Heart right ventricle (tissue), 16 donors: ENCODE measurements at regions not wholly inside any gene's neighbourhood (a gene's known extent, or its start where the extent isn't known, plus 50 kb on each side); places are given as distances from the start of the nearest gene placed in this dataset.

Experiments used
- ATAC-seq, 8 donors: fragments of 200-7000 bp; cut with Tn5 transposase; one replicate each; pipeline ENCODE4 v1.9.1; 2020; ENCODE audit warnings: mild to moderate bottlenecking in 8 of 8, moderate library complexity in 8 of 8, moderate number of reproducible peaks in 1 of 8
- DNase-seq, 2 donors: peaks; one replicate each; pipeline ENCODE4 v3.0.0-alpha.2; 2020
- H3K27ac ChIP-seq, 10 donors: fragments of 200-600 bp; sonication (generic) in 2 of 10; one replicate each; pipeline versions ENCODE4 v1.5.0 to v1.8.0; 2020 to 2022; ENCODE audit warnings: mild to moderate bottlenecking in 3 of 10
- H3K27me3 ChIP-seq, 7 donors: fragments of 200-600 bp; one replicate each; pipeline ENCODE4 v1.8.0; 2021 to 2022; ENCODE audit warnings: mild to moderate bottlenecking in 2 of 7
- H3K36me3 ChIP-seq, 9 donors: fragments of 200-600 bp; sonication (generic) in 1 of 9; one replicate each; pipeline versions ENCODE4 v1.5.0 to v1.8.0; 2020 to 2022; ENCODE audit warnings: mild to moderate bottlenecking in 2 of 9
- H3K4me1 ChIP-seq, 9 donors: fragments of 200-600 bp; sonication (generic) in 1 of 9; one replicate each; pipeline versions ENCODE4 v1.5.0 to v1.8.0; 2020 to 2022; ENCODE audit warnings: mild to moderate bottlenecking in 4 of 9
- H3K4me3 ChIP-seq, 10 donors: fragments of 200-600 bp; sonication (generic) in 2 of 10; one replicate each; pipeline versions ENCODE4 v1.5.0 to v1.8.0; 2020 to 2022; ENCODE audit warnings: mild to moderate bottlenecking in 7 of 10, moderate library complexity in 2 of 10
- H3K9me3 ChIP-seq, 11 donors: fragments of 200-600 bp in 10 of 11; sonication (generic) in 2 of 11; one replicate each; pipeline versions ENCODE4 v1.5.0 to v1.8.0; 2013 to 2022; ENCODE audit warnings: mild to moderate bottlenecking in 2 of 11, control low read depth in 1 of 11, moderate library complexity in 1 of 11
- WGBS, 2 donors: extraction: QIAGEN DNeasy Blood & Tissue Kit; methylation state at CpG; one replicate each; pipeline ENCODE4 v1.1.7; 2013; ENCODE audit warnings: inconsistent platforms in 1 of 2; 5-methylcytosine and 5-hydroxymethylcytosine counted together
- intact Hi-C, 10 donors: fragments of 100-400 bp; cut with DNase I; formaldehyde crosslinking; loops; one replicate each; pipeline versions ENCODE4 v1.11.1 to v1.14.2; 2022
- TF ChIP-seq, protein P1 (sequence below), 9 donors: fragments of 200-600 bp; sonication (generic) in 2 of 9; IDR thresholded peaks; one replicate each; pipeline versions ENCODE4 v1.5.0 to v1.8.0; 2021 to 2022; ENCODE audit warnings: antibody characterized with exemption in 9 of 9, mild to moderate bottlenecking in 5 of 9, moderate library complexity in 1 of 9
- donor health status: Arrhythmogenic right ventricular cardiomyopathy.
- donor health status: ischemic (EF 13 %, LVEDD 7.1; RV severe dilation, severe dysfunction).
- donor health status: healthy with polysubstance abuse.
- donor health status: DM: no; HTN: yes; CAD: no.
- donor health status: DM: no; HTN: no; CAD: no.
- donor health status: ischemic (EF 25% LVEDD 6.9; RV normal size, moderate dysfunction).
- donor health status: ischemic (EF 25% LVEDD 5.7; RV mildly dilated, moderate dysfunction).
- donor health status: healthy.
- donor health status: DM: yes; HTN: yes; CAD: no.
- donor health status: Ischemic cardiomyopathy.
- donor health status: ischemic (EF 35%, LVEDD 5.7; RV mildly dilated, moderate dysfunction).
- donor health status: nonischemic (EF 11% LVEDD 7.7; RV severe dilation, severe dysfunction).
- donor health status: DM: yes; HTN: yes; CAD: no.
- donor health status: PGD.
- donor health status: ischemic (EF 29% LVEDD 5.4; RV normal size, mild dysfunction).
- donor health status: nonischemic (EF 23%, LVEDD 6.1; RV moderate dilation, normal function).

DNA sequence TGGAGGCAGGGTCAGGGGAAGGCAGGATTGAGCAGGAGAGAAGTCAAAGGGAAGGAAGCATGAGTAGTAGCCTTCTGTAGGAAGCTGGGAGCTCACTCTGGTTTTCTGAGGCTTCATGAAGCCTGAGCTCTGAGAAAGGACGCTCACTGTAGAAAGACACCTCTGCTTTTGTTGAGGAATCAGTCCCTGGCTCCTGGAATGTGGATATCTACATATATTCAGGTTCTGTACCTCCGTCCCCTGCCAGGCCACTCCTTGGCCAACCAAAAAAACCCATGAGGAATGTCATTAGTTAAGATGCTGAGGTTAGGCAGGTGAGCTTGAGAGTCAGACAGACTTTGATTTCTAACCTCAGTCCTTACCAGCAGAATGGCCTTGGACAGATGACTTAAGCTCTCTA lies 283.5 kb upstream of the HABP2 start:
- intact Hi-C loops, result no loop called here
- H3K4me1 ChIP-seq, result peaks cover 3 to 37% (median 16%) of the 10 kb centered on the region in 9 donors

DNA sequence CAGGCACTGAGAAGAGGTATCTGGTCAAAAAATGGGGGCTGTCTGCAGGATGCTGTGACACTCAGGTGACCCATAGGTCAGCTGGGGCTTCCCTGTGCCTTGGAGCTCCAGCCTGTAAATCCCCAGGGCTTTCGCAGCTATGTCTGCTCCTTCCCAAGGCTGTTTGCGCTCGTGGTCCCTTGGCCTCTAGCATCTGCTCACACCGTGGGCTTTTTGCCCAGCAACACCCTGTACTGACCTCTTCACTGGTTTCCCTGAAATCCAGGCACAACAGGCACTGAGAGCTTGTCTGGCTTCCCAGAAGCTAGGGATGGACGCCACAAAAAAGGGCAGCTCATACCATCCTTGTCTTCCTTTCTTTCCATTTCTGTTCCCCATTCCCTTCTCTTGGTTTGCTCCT lies 280.3 kb upstream of the HABP2 start:
- intact Hi-C loops, result no loop called here
- no peak overlapping the region for H3K4me3 ChIP-seq
- peaks cover 3 to 32% (median 16%) of the 10 kb centered on the region in 9 donors for H3K4me1 ChIP-seq
- 83 to 89% methylated on average over 5 of the region's 5 CpGs for WGBS, 2 donors
- TF ChIP-seq, protein P1, sequence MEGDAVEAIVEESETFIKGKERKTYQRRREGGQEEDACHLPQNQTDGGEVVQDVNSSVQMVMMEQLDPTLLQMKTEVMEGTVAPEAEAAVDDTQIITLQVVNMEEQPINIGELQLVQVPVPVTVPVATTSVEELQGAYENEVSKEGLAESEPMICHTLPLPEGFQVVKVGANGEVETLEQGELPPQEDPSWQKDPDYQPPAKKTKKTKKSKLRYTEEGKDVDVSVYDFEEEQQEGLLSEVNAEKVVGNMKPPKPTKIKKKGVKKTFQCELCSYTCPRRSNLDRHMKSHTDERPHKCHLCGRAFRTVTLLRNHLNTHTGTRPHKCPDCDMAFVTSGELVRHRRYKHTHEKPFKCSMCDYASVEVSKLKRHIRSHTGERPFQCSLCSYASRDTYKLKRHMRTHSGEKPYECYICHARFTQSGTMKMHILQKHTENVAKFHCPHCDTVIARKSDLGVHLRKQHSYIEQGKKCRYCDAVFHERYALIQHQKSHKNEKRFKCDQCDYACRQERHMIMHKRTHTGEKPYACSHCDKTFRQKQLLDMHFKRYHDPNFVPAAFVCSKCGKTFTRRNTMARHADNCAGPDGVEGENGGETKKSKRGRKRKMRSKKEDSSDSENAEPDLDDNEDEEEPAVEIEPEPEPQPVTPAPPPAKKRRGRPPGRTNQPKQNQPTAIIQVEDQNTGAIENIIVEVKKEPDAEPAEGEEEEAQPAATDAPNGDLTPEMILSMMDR (IDR thresholded peaks at IDR 0.05), result no peak
- ATAC-seq, result no peak
- DNase-seq, result peak in 1 of 2 donors; percentile 26
- H3K27ac ChIP-seq, result peak overlapping the region in 8 of 10 donors; percentile 24 to 80 (median 72)
- H3K9me3 ChIP-seq, result peaks cover 0 to 31% (median 17%) of the 10 kb centered on the region in 11 donors
- no peaks in the 10 kb centered on the region for H3K36me3 ChIP-seq
- no peaks in the 10 kb centered on the region for H3K27me3 ChIP-seq

More for the DNA sequence above, 283.5 kb upstream of the HABP2 start:
- DNase-seq, result no peak
- 98% methylated on average over 2 of the region's 2 CpGs for WGBS, 2 donors
- H3K27ac ChIP-seq, result no peak overlapping the region
- peaks cover 0 to 3% (median 0%) of the 10 kb centered on the region in 7 donors for H3K27me3 ChIP-seq
- ATAC-seq, result no peak
- TF ChIP-seq, protein P1 (IDR thresholded peaks at IDR 0.05), result no peak
- H3K9me3 ChIP-seq, result peaks cover 0 to 3% (median 0%) of the 10 kb centered on the region in 11 donors
- H3K36me3 ChIP-seq, result no peaks in the 10 kb centered on the region
- H3K4me3 ChIP-seq, result no peak overlapping the region

DNA sequence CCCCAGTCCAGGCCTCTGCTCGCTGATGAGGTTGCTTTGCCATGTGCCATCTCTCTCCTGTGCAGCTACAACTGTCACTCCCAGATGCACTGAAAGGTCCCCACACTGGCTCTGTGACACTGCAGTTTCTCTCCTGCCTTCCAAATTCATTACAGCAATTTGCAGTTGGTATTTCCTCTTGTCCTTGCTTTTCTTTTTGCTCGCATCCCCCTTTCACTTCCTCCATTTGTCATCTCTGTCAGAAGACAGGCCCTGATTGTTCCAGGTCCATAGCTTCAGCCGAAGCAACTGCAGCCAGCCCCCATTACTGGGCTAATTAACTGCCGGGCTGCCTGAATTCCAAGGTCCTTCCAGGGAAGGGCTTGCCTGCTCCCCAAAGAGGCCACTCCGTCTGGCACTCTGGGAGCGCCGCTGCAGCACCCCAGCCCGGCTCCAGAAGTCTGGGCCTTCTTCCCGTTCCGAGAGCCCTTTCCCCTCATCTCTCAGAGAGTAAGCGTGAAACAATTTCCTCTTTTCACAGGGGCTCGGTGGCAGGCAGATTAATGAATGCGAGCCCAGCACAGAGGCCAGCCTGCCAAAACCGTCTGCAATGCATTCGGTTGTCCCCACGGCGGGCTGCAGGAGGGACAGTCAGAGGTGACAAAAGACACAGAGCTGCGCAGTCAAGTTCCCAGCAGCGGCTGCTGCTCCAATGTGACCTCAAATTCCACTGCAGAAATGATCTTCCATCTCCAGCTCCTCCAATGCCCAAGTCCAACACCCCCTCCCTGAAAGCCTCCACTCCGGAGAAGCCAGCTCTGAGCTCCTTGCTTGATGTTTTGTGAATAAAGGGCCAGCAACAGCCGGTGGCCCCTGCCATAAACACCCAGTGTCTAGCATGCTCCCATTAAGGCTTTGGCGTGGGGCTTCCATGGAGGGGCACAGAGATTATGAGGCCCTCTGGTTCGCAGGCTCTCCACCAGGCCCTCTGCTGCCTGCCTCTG lies 279.4 kb upstream of the HABP2 start:
- Histone ChIP-seq H3K36me3 (no peaks in the 10 kb centered on the region), H3K9me3 (peaks cover 0 to 31% (median 17%) of the 10 kb centered on the region in 11 donors), H3K27me3 (no peaks in the 10 kb centered on the region), H3K4me3 (peak overlapping the region in 2 of 10 donors; percentile 8 to 14), H3K4me1 (peaks cover 3 to 24% (median 16%) of the 10 kb centered on the region in 9 donors), H3K27ac (peak overlapping the region; percentile 66 to 80 (median 74))
- intact Hi-C loops, result no loop called here
- DNase-seq (peak; percentile 32 to 57), ATAC-seq (peak; percentile 30 to 69 (median 56))
- TF ChIP-seq, protein P1 (IDR thresholded peaks at IDR 0.05), result no peak
- 35 to 41% methylated on average over 23 of the region's 23 CpGs for WGBS, 2 donors

DNA sequence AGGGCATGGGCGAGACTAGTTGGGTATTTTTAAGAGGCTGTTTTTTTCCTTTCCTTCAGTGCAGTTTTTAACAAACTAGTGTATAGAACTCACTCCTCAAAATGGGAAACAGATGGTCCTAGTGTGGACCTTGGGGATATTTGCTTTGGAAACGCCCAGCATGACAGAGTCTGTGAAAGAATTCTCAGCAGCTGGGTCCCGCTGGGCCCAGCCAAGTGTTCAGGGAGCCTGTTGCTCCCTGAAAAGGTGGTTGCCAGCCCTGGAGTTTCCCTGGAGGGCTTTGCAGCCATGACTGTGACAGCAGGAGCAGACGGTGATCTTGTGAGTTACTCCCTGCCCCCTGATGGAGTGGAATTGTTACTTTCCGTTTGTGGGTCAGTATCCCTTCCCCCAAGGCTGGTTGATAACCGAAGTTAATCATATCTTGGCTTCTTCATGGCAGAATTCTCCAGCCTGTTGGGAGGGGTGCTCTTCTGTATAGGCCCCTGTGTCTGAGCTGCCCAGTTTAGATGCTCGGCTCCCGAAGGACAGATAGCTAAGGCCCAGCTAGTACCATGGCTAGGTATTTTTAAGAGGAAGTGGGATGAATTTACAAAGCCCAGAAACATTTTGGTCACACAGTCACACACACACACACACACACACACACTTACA lies 278.6 kb upstream of the HABP2 start:
- WGBS, 2 donors, result 61 to 63% methylated on average over 8 of the region's 8 CpGs
- H3K27me3 ChIP-seq, result no peaks in the 10 kb centered on the region
- ATAC-seq (peak; percentile 85 to 93 (median 90)), DNase-seq (peak; percentile 57 to 65)
- H3K4me1 ChIP-seq, result peaks cover 3 to 28% (median 16%) of the 10 kb centered on the region in 9 donors
- intact Hi-C loops, result no loop called here
- TF ChIP-seq, protein P1 (IDR thresholded peaks at IDR 0.05), result no peak
- no peaks in the 10 kb centered on the region for H3K36me3 ChIP-seq
- no peak overlapping the region for H3K4me3 ChIP-seq
- H3K9me3 ChIP-seq, result peaks cover 0 to 31% (median 17%) of the 10 kb centered on the region in 11 donors
- H3K27ac ChIP-seq, result peak overlapping the region; percentile 66 to 80 (median 74)
